NCI-H82 (cell line): ENCODE measurements at regions not wholly inside any gene's neighbourhood (a gene's known extent, or its start where the extent isn't known, plus 50 kb on each side); places are given as distances from the start of the nearest gene placed in this dataset.

Experiments used
- DNase-seq: peaks from one replicate; lab custom pipeline; 2025; lab: John Stamatoyannopoulos, UW

DNA sequence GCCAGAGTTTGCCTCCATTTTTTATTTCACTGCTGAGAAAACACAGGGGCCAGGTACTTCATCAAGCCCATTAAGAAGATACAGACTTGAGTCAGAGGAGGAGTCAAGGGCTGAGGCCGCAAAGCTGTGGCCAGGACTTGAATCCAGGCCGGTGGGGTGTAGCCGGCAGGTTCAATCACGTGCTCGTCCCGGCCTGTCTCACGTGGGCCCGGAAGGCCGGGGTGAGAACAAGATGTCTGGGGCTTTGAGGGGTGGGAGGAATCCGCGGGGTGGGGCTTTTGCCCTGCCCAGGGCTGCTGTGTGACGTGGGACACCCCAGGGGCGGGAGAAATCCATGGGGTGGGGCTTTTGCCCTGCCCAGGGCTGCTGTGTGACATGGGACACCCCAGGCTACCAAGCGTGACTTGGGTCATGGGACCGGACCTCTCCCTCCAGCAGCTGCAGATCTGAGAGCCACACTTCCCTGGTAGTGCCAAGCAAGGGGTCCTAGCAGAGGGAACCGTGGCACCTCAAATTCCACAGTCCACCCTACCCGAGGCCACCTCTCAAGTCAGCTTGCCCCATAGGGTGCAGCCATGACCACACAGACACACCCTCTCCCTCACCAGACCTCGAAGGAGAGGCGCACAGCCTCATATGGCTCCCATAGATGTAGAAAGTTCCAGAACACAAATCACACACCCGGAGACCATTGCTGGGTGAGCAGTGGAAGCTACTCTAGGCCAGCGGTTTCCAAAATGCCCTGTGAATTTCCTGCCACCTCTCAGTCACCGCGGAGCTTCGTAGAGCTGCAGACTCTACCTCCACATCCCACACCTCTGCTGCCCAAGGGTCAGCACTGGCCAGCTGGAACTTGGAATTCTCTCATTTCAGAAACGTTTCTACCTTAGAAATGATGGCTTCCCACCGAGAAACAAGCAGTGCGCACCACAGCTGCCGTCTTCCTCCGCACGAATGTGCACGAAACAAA, 156.1 kb downstream of the DLL1 start:
- DNase-seq = no peak

DNA sequence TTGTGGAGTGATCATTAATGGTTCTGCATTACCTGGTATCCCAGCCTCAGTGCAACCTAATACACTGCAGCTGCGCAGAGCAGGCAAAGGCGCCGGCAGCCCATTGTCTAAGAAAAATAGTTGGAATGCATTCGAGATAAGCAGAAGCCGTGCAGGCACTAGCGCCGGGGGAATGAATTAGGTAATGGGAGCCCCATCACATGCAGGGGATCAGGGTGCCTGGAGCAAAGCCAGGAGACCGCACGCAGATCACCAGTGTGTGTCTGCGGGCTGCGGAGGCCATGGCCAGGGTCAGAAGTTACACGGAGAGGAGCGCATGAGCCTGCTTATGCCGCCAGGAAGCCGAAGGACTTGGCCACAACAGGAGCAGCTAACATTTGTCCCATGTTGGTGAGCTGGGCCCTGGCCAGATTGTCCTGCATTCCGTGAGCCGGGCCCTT, 156.8 kb downstream of the DLL1 start:
- no peak for DNase-seq

DNA sequence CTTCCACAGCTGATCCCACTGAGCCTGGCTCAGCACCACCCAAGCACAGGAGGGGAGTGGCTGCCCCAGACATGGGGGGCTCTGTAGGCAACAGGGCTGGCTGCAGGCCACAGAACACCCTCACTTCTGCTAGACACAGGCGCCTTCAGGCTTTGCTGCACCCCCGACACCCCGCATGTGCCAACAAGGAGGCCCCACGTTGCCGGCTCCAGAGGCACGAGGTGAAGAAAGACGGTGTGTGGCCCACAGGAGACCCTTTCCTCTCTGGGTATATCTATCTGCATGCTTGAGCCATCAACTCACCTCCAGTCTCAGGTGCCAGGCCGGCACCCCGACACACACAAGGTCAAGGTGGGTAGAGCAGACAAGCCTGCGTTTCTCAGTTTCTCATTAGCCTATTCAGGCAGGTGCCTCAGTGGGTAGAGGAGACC, 158.3 kb downstream of the DLL1 start:
- DNase-seq = no peak

DNA sequence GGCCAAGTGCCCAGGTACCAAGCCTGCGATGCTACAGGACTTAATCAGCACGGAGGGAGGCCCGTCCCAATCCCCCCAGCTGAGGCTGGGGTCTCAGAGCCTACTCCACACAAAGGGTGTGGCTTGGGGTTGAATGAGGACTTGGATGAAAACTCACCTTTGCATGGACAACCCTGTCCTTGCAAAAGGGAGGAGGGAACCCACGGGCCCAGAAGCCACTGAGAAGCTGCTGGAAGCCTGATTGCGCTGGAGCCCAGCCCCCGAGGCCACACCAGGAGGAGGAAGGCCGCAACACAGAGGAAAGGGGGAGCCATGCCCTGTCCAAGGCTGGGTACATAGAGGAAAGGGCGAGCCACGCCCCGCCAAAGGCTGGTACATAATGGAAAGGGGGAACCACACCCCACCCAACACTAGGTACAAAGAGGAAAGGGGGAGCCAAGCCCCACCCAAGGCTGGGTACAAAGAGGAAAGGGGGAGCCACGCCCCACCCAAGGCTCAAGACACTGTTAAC, 158.8 kb downstream of the DLL1 start:
- no peak for DNase-seq

DNA sequence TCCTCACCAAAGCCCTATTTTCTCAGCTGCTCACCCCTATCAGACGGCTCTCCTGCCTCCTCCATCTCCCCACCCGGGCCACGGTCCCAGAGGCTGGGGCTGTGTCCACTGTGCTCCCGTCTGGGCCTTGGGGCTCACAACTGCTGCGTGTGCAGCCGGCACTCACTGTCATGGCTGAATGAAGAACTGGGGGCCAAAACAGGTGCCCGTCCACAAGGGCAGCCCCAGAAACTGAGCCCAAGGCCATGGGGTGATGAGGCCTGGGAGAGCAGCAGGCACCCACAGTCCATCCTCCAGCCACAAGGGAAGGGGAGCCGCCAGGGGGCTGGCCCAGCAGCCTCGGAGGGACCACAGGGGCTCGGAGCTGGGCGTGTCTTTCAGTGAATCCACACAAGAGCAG, 159.5 kb downstream of the DLL1 start:
- DNase-seq = no peak

DNA sequence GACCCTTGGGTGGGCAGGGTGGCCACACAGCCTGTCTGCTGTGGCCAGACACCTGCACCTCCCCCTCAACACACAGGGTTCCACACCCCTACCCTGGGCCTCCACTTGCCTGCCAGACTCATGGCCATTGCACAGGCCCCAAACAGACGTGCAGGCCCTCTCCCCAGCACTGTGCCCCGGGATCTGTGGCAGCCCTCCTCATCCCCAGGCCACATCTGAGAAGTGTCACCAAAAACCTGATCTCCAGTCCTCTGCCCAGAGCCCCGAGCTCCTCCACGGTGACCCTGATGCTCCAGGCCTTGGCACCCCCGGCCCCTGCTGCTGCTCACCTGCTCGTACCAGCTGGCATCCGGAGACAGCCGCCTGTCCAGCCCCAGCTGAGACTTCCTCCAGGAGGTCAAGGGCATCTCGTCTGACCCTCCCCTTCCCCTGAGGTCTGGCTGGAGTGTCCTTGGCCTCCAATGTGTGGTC, 160.1 kb downstream of the DLL1 start:
- DNase-seq = no peak

DNA sequence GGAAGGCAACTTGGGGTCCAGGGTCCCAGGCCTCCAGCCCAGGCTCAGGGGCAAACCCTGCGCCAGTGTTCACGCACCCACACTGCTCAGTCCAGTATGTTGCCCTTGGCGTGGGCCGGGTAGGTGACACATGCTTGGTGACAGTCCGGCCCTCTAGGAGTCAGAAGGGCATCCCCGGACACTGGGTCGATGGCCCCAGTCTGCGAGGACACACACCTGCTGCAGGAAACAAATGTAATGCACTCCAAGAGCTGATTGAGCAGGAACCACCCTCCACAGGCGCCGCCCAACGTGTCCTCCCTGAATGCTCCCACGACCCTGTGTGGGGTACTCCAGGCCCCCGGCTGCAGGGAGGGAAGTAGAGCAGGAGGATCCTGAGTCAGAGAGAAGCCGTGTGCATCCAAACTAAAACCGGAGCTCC, 160.7 kb downstream of the DLL1 start:
- DNase-seq = no peak

DNA sequence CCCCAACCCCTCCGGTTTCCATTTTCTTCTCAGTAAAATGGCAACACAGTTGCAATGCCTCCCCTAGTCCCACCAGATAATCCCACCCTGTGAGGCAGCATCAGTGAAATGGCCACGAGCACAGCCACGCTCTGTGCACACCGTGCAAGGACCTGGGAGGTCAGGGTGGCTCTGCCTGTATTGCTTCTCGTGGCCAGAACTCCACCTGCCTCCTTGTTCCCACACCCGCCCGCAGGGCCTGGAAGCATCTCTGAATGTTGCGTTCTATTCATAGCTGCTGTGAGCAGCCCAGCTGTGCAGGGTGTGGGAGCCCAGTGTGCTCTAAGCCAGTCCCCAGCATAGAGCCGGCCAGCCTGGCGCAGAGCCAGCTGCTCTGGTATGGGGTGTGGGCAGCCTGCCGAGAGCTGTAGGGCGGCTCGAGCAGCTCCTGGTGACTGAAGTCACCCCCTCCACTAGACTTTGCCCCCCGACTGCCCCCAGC, 161.1 kb downstream of the DLL1 start:
- DNase-seq = peak; percentile 68

DNA sequence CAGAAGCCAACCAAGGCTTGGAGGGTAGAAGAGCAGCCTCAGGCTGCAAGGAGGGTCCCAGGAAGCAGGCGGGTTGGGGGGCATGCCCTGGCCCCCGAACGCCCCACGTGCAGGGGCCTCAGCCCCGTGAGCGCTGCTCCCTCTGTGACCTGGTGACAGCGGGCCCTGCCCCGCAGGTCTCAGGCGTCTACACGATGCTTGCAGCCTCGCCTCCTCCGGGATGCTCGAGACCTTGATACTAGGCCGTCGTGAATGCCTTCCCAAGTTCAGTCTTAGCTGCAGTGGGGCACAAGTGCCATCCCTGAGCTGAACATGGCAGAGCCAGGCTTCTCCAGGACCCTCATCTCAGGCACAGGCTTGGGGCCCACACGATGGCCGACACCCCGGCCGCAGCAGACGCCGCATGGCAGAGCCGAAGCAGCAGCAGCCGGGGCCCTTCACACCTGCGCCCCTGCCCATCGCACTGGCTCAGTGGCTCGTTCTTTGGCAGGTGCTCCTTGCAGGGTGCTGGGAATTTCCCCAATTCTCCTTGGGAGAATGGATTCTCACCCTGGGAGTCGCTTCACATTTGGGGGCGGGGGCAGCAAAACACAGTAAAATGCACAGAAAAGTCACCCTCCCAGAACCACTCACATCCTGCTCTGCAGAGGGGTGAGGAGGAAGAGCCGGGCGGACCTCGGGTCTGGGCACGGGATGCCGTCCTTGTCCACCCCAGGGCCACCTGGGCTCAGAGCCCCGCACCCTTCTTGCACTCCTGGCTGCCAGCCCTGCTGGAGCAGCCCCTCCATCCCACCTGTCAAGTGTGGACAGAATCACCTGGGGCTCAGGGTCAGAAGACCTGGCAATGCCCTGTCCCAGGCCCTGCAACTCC, 161.8 kb downstream of the DLL1 start:
- no peak for DNase-seq

DNA sequence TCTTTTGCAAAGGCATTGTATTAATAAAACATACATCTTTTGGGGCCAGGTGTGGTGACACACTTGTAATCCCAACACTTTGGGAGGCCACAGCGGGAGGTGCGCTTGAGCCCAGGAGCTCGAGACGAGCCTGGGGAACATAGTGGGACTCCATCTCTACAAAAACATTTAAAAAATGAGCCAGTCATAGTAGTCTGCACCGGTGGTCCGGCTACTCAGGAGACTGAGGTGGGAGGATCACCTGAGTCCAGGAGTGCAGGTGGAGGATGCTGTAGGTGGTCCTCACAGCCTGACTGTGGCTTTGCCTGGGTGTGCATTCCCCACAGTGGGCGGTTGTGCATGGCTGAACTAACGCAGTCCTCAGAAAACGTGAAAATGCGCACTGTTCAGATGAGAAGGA, 162.5 kb downstream of the DLL1 start:
- no peak for DNase-seq

DNA sequence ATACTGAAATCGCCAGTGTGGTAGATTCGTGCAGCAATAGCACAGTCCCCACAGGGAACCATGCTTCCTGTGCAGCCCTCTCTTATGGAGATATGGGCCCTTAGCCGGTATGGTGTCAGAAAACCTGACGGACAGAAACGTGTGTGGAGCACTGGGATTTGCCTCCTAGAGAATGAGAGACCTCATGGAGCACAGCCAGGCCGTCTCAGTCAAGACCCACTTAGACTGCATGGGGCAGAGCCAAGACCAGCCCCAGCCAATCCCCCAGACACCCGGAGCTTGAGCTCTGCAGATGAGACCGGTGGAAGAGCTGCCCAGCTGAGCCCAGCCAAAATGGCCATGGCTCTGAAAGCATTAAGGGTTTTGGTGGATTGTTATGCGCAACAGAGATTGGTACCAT, 163.7 kb downstream of the DLL1 start:
- no peak for DNase-seq

DNA sequence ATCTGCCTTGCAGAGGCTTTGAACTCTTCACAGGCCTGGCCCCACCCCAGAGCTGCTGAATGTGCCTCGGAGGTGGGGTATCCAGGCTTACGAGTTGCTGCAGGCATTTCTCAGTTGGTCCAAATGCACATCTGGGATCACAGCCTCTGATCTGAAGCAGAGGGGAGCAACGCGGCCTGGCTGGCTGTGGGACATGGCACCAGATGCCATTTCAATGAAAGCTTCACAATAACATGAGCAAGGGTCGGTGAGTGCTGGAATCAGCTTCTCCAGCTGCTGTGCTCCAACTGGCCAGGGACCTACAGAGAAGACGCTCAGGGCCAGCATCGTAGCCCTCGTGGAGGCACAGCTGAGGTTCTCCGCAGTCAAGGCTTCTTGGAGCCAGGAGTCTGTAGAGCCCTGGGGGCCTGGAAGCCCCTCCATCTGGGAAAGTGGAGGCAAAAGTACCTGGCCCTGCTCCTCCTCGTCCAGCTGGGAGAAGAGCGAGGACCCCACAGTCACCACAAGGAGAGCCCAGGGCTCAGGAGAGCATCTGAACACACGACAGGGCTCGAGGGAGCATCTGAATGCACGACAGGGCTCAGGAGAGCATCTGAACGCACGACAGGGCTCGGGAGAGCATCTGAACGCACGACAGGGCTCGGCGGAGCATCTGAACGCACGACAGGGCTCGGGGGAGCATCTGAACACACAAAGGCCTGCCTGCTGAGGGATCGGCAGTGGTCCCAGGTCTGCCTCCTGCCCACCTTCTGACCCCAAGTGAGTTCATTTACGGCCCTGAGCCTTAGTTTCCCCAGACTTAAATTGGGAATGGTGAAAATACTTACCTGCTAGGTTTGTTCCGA, 165.2 kb downstream of the DLL1 start:
- DNase-seq = no peak

DNA sequence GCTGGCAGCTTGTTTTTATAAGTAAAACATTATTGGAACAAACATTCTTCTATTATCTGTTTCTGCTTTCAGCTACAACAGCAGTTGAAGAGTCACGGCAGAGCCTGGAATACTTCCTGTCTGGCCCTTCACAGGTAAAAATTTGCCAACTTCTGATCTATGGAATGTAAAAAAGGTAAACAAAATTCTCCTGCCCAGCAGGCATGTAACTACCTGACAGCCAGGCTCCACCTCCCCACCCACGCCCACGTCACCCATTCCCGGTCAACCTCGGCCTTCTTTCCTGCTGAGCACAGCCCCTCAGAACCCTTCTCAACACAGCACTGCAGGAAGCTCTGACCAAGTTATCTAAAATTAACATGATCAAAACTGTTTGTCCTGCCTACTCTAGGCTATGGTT, 166.0 kb downstream of the DLL1 start:
- DNase-seq = no peak

DNA sequence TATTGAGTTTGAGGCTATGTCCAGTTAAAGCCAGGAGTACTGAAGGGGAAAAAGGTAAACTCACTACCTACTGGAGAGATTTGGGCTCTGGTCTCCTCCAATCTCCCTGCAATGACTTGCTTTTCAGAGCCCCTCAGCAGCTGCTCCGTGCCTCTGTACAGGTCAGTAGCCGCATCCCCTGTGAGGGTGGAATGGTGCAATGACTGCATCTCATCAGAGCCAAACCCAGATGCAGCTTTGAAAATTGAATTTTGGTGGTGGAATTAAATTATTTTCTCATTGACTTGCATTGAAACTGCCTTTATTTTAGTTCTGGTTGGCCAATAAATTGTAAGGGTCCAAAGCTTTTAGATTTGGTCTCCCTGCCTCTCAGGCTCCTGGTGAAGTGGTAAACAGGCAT, 166.7 kb downstream of the DLL1 start:
- no peak for DNase-seq

DNA sequence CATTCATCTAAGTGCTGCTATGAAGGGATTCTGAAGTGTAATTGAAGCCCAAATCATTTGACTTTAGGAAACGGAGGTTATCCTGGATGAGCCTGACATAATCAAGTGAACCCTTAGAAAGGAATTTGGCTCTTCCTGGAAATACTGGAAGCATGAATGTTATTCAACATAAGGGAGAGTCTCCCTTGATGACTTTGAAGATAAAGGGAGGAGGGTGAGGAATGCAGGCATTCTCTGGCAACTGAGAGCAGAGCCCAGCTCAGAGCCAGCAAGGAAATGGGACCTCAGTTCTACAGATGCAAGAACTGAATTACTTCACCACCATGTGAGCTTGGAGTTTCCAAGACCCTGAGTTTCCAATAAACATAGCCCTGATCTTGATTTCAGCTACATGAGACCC, 168.2 kb downstream of the DLL1 start:
- DNase-seq = no peak

DNA sequence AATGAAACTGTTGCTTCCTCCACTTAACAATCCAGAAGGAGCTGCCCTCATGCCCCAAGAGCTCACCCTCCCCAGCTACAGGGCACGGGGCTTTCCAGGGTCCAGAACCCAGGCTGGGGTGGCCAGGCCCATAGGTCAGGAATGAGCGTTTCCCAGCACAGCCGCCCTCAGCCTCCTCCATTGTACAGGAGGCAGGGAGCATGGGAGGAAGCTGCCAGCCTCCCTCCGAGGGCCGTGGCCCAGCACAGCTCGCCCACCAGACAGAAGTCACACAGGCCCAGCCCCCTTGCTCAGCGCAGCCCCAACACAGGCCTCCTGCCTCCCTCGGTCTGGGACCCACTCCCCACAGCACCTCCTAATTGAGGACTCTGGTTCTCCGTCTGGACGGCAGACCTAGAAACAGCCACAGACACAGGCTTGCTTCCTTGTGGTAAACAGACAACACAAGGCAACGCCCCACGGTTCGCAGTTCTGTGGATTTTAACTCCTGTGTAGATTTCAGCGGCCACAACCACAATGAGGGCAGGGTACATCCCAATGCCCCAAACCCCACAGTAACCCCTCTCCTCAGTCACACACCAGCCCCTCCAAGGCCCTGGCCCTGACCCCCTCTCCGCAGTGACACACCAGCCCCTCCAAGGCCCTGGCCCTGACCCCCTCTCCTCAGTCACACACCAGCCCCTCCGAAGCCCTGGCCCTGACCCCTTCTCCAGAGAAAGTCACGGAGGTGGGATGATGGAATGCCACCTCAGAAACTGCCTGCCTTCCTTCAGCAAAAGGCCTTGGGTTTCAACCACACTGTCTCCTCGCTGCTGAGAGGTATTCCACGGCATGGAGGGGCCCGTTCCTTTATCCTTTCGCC, 173.5 kb downstream of the DLL1 start:
- DNase-seq = no peak

DNA sequence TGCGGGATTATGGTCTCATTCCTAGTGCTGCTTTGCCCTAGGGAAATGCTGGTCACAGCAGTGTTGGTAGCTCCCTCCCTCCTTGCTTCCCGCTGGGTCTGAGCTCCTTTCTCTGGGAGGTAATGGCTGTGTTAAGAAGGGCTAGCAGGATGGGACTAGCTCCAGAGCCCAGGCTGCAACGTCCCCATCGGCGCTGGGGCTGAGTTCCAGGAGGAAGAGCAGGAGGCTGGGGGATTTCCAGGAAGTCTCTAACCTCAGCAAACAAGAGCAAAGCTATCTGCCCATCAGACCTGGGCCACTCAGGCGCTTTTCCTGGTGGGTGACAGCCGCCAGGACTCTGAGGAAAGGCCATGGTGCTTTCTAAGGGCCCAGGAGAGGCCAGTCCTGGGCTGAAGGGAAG, 174.2 kb downstream of the DLL1 start:
- no peak for DNase-seq

DNA sequence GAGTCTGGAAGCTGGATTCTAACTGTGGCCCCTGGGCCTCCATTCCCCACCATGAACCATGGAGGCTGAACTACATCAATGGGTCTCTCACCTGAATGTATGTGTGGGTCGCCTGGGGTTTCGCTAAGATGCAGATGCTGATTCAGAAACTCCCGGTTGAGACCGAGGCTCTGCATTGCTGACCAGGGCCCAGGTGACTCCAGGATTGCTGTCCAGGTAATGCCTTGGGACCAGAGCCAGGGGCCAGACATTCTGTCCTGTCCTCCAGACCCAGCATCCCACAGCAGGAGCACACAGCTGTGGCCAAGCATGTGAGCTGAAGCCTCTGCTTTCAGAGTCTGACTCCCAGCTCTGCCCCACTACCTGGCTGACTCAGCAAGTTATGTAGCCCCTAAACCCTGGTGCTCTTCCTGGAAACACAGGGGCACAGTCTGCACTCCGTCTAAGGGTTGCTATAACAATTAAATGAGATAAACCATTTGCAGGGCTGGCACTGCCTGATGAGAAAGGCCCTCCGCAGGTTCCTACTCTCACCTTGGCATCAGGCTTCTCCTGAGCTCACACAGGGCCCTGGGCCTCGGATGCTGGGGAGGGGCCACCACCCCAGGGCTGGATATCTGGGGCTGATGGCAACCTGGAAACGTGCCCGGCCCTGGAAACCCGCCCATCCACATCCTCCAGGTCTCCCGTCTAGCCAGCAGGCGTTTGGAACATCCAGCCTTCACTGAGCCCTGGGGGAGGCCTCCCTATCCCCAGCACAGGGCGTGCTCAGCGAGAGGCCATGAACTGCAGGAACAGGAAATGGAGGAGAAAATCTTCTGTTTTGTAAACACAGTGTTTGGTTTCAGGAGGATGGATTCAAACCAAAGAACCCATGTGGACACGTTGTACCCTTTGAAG, 175.7 kb downstream of the DLL1 start:
- no peak for DNase-seq

DNA sequence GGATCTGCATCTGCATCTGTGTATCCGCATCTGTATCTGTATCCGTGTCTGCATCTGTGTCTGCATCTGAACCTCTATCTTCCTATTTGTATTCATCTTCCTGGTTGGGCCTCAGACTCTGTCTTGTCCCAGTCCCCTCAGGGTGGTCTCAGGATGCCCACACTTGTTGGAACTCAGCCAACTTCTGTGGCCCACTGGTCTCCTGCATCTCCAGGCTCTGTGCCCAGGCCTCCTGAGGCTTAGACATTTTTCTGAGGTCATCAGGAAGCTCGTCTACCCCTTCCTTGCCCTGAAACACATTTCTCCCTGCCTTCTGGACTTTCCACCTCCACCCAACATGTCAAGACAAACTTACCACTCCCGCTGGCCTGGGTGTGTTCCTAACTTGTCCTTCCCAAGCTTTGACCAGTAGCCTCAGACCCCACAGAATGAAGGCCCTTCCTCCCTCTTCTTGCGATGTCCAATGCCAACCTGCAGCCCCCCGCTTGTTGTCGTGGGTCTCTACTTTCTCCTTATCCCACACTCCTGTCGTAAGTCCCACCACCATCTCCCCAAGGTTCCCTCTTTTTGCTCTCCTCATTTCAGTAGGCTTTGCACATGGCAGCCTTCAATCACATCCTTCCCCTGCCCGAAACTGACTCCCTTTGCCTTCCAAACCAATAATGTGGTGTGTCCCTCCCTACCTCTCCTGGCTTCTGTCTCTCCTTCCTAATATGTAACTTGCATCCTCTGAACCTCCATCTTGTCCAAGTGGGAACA, 176.5 kb downstream of the DLL1 start:
- DNase-seq = no peak
